GM21786 (cell line): ENCODE measurements at regions not wholly inside any gene's neighbourhood (a gene's known extent, or its start where the extent isn't known, plus 50 kb on each side); places are given as distances from the start of the nearest gene placed in this dataset.

Source experiments
- ATAC-seq: cut with Tn5 transposase; IDR thresholded peaks from one replicate; pipeline ENCODE4 v1.9.1; 2021; ENCODE audit not compliant: unreplicated experiment

DNA sequence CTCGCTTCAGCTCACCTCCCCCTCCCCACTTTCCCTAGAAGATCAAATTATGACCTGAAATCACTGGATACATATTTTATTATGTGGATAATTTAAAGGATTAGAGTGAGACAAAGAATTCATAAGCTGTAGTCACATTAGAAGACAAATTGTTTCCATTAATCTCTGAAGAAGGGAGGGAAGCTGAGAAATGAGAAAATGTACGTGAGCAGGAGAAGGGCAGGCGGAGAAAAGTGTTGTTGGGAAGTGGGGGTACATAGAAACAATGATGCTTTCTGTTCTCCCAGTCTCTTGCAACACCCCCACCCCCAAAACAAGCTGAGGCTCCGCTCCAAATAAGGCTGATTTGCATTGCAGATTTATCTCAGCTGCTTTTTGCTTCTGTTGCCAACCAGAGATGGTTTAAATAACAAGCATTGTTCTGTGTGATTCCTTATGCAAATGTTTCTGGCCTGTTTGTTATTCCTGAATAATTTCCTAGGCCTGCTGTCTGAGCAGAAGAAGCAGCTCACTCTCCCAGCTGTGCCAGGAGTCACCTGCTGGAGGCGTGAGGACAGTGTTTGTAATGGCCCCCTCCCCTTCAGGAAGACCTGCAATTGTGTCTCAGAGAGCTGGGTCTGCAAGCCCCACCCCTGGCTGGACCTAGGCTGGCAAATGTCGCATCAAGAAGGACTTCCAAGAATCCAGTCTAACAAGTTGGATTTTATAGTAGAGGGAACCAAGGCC is 121.8 kb upstream of the TNR start:
- ATAC-seq, result no peak

DNA sequence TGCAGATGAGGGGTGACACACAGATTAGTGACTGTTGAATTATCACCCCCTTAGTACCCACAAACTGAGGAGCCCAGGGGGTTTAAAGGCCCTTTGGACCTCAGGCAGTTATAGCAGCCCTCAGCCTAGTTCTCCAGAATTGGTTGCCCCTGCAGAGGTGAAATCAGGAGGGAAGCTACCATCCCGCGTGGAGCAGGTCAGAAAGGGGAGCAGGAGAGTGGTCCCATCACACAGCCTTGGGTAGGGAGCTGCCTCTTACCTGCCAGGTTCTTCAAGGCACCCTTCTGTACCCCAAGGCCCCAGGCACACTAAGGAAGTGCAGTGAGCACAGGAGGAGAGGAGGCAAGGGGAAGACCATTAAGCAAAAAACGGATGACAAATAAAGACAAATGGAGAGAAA is 121.2 kb upstream of the TNR start:
- no peak for ATAC-seq

DNA sequence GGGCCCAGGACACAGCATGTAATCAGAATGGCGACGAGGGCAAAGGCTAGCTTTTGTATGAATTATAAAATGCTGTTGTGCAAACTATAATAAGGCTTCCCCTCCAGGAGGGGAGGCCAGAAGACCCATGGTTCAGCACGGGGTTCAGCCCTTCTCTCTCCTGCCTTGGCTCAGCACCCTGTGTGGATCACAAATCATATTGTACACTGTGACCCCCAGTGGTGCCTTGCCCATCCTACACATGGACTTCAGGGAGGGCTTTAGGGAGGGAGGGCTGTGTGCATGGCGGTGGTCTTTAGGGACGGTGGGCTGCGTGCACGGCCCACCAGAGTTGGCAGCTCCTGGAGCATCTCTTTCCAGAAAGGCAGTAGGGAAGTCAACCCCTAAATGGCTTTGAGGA is 120.8 kb upstream of the TNR start:
- no peak for ATAC-seq

DNA sequence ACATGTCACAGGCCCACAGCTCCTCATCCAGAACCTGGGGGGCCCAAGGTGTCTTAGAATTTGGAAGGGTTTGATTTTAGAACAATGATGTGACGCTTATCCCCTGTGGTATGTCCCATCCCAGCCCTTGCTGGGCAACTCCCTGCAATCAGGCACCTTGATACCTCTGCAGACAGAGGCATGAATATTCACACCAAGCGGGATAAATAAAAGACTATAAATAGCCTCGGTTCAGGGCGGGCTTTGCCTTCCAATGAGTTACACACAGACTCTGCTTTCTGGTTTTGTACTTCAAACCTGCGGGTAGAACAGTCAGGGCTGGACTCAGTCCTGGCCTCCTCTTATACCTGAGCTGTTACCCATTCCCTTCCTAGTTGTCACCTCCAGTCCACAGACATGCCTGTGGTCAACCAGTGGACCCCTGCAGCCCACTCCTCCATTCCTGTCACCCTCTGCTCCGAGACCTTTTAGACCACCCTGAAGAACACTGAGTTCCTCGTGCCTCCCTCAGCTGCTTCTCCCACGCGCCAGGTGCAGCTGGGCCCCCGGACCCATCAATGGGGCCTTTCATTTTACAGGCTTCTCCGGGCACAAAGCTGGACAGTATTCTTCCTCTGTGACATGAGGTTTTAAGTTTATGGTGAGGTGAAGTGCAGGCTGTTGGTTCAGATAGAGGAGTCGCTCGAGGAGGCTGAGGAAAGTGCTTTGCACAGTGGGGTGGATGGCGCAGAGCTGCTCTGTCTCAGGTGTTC is 120.1 kb upstream of the TNR start:
- ATAC-seq, result no peak

DNA sequence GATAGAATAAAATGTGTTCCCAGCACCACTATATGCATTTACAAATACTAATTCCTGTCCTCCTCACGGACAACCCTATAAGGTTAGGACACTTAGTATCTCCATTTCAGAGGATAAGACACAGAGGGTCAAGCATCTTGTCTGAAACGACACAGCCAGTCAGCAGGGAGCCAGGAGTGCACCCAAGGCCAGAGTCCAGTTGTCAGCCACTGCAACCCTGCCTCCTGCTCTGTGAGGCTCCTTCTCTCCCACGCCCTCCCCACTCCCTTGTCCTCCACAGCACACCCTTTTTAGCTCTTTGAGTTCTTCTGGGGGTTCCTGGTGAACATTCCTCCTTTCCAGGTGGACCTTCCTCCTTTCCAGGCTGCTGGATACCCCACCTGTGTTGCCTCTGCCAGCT is 119.0 kb upstream of the TNR start:
- no peak for ATAC-seq

DNA sequence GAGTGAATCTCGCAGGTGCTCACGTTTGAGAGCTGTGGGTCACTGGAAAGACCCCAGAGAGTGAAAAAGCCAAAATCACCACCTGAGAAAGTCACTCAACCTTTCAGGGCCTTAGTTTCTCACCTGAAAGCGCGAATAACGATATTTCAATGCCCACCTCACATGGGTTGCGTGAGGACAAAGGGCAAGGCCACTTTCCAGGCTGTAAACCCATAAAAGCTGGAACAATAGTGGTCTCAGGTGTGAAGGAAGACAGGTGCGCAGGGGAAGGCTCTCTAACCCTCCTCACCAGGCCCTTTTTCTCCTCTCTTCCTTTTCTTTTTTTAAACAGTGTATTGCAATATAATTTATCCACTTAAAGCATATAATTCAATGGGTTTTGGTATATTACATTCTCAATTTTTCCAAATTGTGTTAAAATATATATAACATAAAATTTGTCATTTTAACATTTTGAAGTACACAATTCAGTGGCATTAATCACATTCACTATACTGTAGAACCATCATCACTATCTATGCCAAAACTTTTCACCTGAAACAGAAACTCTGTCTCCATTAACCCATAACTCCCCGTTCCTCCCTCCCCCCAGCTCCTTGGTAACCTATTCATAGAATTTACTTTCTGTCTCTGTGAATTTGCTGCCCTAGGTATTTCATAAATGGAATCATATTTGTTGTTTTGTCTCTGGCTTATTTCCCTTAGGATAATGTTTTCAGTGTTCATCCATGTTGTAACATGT is 118.4 kb upstream of the TNR start:
- ATAC-seq, result no peak

DNA sequence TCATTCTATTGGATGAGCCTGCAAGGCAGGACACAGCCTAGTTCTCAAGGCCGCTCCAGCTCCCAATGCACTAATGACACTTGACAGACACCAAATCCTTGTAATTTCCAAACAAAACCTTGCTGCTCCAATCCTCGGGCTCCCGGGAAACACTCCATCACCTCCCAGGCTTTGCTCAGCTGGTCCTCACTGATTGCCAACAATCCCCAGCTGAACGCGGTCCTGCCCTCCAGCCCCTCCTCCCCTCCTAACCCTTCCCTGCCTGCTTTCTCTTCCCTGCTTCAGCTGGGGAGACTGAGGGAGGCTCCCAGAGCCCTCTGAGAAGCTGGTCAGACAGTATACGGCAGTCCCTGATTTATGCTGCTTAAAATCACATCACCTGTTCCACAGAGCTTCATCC is 114.4 kb upstream of the TNR start:
- ATAC-seq, result no peak

DNA sequence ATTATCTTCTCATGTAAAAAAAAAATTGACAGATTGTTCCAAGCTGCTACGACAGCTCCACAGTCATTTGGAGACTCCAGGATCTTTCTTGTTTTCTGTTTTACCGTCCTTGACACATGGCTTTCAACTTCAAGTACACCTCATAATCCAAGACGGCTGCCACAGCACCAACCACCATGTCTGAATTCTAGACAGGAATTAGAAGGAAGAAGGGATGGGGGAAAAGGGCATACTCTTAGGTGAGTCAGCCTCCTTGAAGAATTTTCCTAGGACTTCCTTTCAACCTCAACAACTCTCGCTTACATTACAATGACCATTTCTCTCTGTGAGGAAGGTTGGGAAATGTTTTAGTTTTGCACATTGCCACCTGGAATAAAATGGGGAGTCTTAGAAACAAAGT is 110.3 kb upstream of the TNR start:
- no peak for ATAC-seq

DNA sequence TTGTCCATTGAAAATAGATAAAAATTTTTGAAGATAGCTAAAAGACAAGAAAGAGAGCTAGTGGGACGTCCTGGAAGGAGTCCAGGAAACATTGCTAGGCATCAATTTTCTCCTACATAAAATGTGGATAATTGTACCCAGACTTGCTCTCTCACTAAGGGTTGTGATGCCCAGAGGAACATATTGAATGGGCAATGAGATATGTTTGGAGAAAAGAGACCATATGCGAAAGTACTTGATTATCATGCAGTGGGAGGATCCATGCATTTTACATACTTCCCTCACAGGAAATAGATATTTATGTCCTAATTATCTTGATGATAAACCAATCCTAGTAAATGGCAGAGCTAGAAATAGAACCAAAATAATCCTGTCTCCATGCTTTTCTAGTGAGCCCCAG is 108.4 kb upstream of the TNR start:
- no peak for ATAC-seq

DNA sequence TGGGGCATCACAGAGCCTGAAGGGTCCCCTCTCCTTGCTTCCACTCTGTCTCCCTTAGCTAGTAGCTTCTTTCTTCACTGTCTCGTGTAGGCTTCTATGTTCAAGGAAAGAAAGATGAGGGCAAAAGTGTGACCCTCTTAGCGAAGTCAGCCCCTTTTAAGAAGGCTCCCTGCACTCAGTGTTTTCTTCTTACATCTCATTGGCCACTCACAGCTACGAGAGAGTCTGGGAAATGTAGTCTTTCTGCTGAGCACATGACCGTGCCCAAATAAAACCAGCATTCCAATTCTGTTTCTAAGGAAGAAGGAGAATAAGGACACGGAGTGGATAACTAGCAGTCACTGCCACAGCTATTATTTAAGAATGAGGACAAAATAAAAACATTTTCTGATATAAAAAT is 104.9 kb upstream of the TNR start:
- no peak for ATAC-seq

DNA sequence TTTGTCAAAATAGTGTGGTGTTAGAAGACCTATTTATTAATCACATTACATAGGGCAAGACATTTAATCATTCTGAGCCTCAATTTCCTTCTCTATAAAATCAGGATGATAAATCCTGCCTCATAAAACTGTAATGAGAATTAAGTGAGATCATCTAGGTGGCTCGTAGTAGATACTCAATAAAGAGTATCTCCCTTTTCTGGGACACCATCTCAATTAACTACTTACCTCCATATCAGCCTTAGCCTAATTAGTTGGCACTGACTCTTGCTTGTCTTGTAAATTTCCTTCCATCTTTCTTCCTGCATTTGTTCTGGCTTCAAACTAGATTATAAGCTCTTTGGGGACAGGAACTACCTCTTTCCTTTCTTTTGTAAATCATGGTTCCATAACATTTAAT is 102.6 kb upstream of the TNR start:
- no peak for ATAC-seq

DNA sequence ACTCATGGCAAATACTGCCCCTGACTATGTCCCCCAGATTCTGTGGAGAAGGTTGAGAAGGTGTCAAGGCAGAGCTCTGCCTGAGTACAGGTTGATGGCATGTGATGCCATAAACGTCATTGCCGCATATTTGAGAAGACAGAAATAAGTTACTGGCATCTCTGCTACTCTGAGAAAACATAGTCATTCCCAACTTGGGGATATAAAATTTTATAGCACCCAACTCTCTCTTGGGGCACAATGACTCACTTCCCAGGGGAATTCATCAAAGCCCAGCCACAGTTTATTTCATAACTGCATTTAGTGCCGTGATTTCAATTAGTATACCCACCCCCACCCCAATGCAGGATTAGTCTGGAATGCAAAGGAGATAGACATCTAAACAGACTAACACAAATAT is 101.9 kb upstream of the TNR start:
- ATAC-seq, result no peak

DNA sequence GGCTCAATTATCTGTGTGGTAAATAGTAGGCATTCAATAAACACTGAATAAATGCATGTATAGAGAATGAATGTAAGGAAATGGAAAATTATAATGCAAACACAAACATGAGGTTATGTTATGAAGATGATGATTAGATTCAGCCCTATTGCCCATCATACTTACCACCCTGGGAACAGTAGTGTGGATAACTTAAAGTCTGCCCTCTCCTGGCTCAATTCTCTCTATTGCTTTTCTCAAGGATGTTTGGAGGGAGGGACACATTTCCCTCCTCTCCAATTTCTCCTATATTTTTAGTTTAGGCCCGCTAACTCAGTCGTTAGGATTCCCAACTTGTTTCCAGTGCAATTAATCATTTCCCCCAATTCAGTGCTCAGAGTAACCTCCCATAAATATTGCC is 101.5 kb upstream of the TNR start:
- no peak for ATAC-seq

DNA sequence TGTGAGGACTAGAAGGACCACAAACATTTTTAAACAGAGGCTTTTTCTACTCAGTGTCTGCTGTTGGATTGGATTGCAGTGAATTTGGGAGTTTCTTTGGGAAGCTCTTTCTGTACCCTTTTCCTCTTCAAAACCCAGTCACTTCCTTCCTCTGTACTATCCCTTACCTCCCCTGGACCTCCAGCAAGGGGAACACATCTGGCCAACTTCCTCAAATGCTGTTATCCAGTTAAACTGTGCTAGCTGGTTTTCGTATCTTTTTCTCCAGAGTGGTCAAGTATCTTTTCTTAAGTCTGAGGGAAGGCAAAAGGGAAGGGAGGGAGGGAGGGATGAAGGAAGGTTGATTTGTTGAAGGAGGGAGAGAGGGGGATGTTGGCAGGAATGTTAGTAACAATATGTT is 99.2 kb upstream of the TNR start:
- no peak for ATAC-seq

DNA sequence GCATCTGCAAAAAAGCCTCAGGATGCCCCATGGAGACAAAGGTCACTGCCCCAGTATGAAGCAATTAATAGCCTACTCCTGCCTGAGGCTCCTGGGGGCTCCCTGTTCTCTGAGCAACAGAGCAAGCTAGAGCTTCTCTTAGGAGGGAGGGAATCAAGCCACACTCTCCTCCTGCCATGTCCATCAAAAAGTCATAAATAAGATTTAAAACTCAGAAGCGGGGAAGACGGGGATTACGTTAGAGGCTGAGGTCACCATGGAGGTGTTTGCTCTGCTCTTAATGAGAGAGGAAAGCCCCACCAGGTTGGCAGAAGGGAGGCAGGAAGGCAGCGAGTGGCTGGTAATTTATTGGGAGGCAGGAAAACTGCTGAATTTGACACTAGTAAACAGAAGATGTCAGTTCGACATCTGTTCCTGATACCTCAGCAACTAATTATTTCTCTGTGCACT is 98.4 kb upstream of the TNR start:
- ATAC-seq, result no peak

DNA sequence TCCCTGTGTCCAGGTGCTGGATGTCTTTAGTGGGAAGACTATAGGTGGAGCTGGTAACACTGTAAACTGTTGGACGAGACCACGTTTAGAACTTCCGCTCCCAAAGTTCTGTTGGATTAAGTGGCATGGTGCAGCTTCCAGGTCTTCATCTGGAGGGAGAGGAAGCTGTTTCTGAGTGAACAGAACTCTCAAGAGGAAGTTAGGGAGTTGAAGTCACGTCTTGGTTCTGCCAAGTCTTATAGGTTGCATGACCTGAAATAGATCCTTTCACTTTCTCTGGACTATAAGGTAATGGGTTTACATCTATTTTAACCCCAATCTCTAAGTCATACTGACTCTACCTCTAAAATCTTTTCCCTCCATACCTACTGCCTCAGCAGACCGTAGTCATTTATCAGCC is 97.4 kb upstream of the TNR start:
- no peak for ATAC-seq

DNA sequence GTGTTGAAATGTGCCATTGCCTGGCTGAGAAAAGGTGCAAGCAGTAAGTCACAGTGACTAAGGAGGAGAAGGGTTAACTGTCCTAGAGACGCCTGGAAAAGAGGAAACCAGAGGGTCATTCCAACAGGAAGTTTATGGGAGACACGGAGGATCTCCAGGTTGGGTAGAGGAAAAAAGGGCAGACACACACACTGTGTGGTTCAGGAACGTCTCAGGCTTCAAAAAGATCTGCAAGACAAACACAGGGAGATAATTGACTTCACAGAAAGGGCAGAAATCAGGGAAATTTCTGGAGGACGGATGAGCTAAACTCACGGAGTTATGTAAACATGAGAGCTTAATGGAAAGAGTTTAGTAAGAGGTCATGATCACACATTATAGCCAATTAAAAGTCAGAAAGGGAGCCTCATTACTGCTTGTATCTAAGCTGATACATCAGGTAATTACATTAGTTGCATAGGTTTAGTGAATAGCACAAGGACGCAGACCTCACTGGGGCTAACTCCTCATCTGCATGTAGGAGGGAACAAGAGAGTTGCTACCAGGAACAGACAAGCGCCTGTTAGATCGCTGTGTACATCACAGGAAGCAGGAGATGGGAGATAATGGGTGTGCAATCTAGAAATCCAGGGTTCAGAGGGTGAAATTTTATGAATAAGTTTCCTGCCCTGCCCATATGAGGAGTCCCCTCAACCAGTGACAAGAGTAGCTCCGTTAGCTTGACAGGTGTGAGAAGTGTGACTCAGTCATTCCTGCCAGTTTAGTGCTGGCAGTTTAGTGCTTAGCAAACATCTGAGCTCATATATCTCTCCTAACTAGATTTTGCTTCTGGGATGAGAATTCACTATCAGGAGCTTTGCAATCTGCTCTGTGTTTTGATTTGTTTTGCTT is 96.6 kb upstream of the TNR start:
- no peak for ATAC-seq

DNA sequence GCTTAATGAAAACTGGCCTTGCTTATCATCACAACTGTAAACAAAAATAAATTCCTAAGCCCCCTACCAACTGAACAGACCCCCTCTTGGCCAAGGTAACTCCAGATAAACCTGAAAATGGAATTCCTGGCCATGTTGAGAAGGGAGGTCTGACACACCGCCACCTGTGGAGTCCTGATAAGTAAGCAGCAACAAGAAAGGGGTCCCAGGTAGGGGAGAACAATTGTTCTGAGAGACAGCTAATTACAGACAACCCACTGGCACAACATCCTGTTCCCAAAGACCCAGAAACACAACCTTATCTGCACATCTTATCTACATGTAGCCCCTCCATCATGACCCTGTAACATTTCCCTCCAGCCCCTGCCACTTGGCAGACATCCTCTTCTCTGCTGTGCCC is 91.2 kb upstream of the TNR start:
- ATAC-seq, result no peak

DNA sequence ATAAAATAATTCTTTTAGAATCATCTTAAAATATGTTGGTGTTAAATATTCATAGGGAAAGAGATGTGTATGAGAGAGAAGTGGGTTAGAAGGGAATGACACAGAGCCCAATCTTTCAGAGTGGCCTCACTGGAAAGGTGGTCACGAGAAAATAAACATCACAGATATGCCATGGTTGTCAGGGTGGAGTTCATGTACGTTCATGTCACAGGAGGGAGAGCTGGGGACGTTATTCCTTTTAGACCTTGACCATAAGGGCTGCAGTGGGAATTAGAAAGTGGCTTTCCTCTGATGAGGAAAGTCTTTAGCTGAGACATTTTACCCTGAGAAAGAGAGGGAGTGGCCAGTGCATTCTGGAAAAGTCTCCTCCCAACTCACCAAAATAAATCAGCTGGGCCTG is 90.6 kb upstream of the TNR start:
- ATAC-seq, result no peak

DNA sequence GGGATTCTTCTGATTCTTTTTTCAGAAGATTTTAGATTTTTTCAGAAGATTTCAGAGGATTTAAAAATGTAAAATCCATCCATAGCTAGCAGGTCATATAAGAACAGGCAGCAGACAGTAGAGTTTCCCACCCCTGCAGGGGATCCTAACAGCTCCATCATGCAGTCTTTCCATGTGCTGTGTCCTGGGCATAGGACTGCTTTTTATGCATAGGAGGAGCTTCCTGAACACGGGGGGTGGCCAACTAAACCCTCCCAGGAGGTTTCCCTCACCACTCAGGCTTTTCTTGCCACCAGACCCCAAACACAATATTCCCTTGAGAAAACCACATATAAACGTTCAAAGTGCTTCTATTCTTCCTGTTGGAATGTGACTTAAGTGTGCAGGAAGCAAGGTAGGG is 90.1 kb upstream of the TNR start:
- no peak for ATAC-seq

DNA sequence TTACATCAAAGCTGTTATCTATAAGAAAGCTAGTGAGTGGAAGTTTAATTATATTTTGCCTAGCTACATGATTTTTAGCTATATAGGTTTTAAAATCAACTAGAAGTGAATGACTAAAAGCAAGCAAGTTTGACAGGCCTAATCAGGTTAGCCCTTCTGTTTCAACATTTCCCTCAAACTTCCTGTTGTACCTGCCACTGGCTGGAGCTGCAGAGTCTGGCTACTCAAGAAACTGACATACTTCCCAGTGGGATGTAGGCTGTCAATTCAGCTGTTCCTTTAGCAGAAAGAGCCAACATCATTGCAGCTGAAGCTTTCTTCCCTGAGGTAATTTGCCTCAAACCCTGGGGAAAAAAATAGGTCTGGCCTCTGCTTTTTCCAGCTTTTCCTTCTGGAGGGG is 87.1 kb upstream of the TNR start:
- ATAC-seq, result no peak
